Colon (tissue), 2 donors: ENCODE measurements at regions not wholly inside any gene's neighbourhood (a gene's known extent, or its start where the extent isn't known, plus 50 kb on each side); places are given as distances from the start of the nearest gene placed in this dataset.
"Not testable (repeated sequence)": the region's sequence is repeated elsewhere in the genome, so short reads cannot be mapped to it uniquely, and the experiment has no call there.

Source experiments
- FAIRE-seq: peaks from 2 replicates; lab custom pipeline; 2012; peaks lifted over from hg19 to GRCh38; lab: Jason Lieb, UNC
- donor health status: control.
- donor health status: control.

GRCh38 chr7:125253452-125254190, 324.0 kb upstream of the POT1 start:
- FAIRE-seq = no peak

- FAIRE-seq = no peak
Observed at GRCh38 chr7:125247514-125248098, 318.0 kb upstream of the POT1 start.

- no peak for FAIRE-seq
Observed at GRCh38 chr7:125246706-125247105, 317.1 kb upstream of the POT1 start.

- no peak for FAIRE-seq
Observed at GRCh38 chr7:125241548-125241947, 311.9 kb upstream of the POT1 start.

GRCh38 chr7:125222596-125222995, 293.0 kb upstream of the POT1 start:
- no peak for FAIRE-seq

GRCh38 chr7:125218076-125218475, 288.5 kb upstream of the POT1 start:
- no peak for FAIRE-seq

GRCh38 chr7:125201002-125201401, 271.4 kb upstream of the POT1 start:
- FAIRE-seq = no peak

GRCh38 chr7:125197731-125198393, 268.2 kb upstream of the POT1 start:
- no peak for FAIRE-seq

- no peak for FAIRE-seq
Observed at GRCh38 chr7:125195156-125195555, 265.5 kb upstream of the POT1 start.

- no peak for FAIRE-seq
Observed at GRCh38 chr7:125193263-125193662, 263.6 kb upstream of the POT1 start.

GRCh38 chr7:125184801-125185200, 255.2 kb upstream of the POT1 start:
- no peak for FAIRE-seq

GRCh38 chr7:125181569-125182267, 252.1 kb upstream of the POT1 start:
- not testable (repeated sequence) for FAIRE-seq

- no peak for FAIRE-seq
Observed at GRCh38 chr7:125173571-125173970, 243.9 kb upstream of the POT1 start.

GRCh38 chr7:125169088-125169487, 239.5 kb upstream of the POT1 start:
- FAIRE-seq = no peak

GRCh38 chr7:125154930-125155329, 225.3 kb upstream of the POT1 start:
- no peak for FAIRE-seq

- no peak for FAIRE-seq
Observed at GRCh38 chr7:125149151-125149550, 219.5 kb upstream of the POT1 start.

GRCh38 chr7:125147047-125147446, 217.4 kb upstream of the POT1 start:
- no peak for FAIRE-seq

GRCh38 chr7:125136755-125137532, 207.3 kb upstream of the POT1 start:
- no peak for FAIRE-seq

GRCh38 chr7:125136341-125136740, 206.7 kb upstream of the POT1 start:
- no peak for FAIRE-seq

- no peak for FAIRE-seq
Observed at GRCh38 chr7:125130173-125130572, 200.5 kb upstream of the POT1 start.

- no peak for FAIRE-seq
Observed at GRCh38 chr7:125127304-125127703, 197.7 kb upstream of the POT1 start.

GRCh38 chr7:125126376-125126775, 196.8 kb upstream of the POT1 start:
- no peak for FAIRE-seq
